ENCODE measurements at regions not wholly inside any gene's neighbourhood (a gene's known extent, or its start where the extent isn't known, plus 50 kb on each side); places are given as distances from the start of the nearest gene placed in this dataset.

GRCh38 chr13:107608736-107609135, 606.6 kb downstream of the LIG4 start:
- Histone ChIP-seq H3K9ac (no peak overlapping the region), H3K79me2 (ENCODE audit: insufficient read depth) (peaks cover 3% of the 10 kb centered on the region; the same call in 1 of the 2 replicates), H3K9me3 (no peaks in the 10 kb centered on the region), H3K27me3 (ENCODE audit: insufficient read depth) (no peaks in the 10 kb centered on the region), H3K4me2 (no peak overlapping the region), H3K9me2 (no peaks in the 10 kb centered on the region), H3K36me3 (replicated peaks in 1 of 2; ENCODE audit: control insufficient read depth in 1 of 2, insufficient read depth in 2 of 2, low read length in 1 of 2) (no peaks in the 10 kb centered on the region), H3K4me1 (ENCODE audit: control insufficient read depth in 1 of 2, insufficient read depth in 2 of 2, low read depth in 1 of 2, low read length in 1 of 2) (no peaks in the 10 kb centered on the region), H2AFZ (ENCODE audit: low read depth) (no peak overlapping the region), H4K20me1 (ENCODE audit: insufficient read depth) (no peaks in the 10 kb centered on the region), H3K27ac (ENCODE audit: low read depth in 2 of 2, low read length in 1 of 2) (no peak overlapping the region), H3F3A (replicated peaks; ENCODE audit: insufficient read depth) (no peaks in the 10 kb centered on the region), H3K4me3 (ENCODE audit: low read depth in 2 of 2, low read length in 1 of 2) (no peak overlapping the region)
- no peak for TF ChIP-seq EP300 (IDR thresholded peaks at IDR 0.05; ENCODE audit: borderline replicate concordance in 1 of 2, low read depth in 1 of 2, low read length in 1 of 2)
- TF ChIP-seq NFIC (IDR thresholded peaks at IDR 0.05; ENCODE audit: borderline replicate concordance): no peak
- TF ChIP-seq MAX (IDR thresholded peaks at IDR 0.05; ENCODE audit: low read depth): no peak
- no peak for TF ChIP-seq MXI1 (IDR thresholded peaks at IDR 0.05; ENCODE audit: low read depth, low read length)
- no peak for TF ChIP-seq EZH2phosphoT487 (IDR thresholded peaks at IDR 0.05; ENCODE audit: borderline replicate concordance, low read depth)
- no peak for TF ChIP-seq GABPA (IDR thresholded peaks at IDR 0.05; ENCODE audit: low read depth)
- TF ChIP-seq ZBTB33 (IDR thresholded peaks at IDR 0.05; ENCODE audit: borderline replicate concordance, low read depth): no peak
- no peak for TF ChIP-seq REST (IDR thresholded peaks at IDR 0.05; ENCODE audit: low read depth, low read length)
- TF ChIP-seq NRF1 (IDR thresholded peaks at IDR 0.05; ENCODE audit: low read depth, low read length): no peak
- TF ChIP-seq TCF12 (IDR thresholded peaks at IDR 0.05): no peak
- TF ChIP-seq USF1 (IDR thresholded peaks at IDR 0.05; ENCODE audit: borderline replicate concordance, low read depth): no peak
- no peak for TF ChIP-seq RCOR1 (IDR thresholded peaks at IDR 0.05; ENCODE audit: low read length)
- no peak for TF ChIP-seq SIN3A (IDR thresholded peaks at IDR 0.05; ENCODE audit: borderline replicate concordance, low read depth, low read length)
- TF ChIP-seq CHD2 (IDR thresholded peaks at IDR 0.05; ENCODE audit: low read length, partially characterized antibody): no peak
- TF ChIP-seq GATA2 (CRISPR knock-in tag; IDR thresholded peaks at IDR 0.05): no peak
- TF ChIP-seq TEAD4 (IDR thresholded peaks at IDR 0.05; ENCODE audit: borderline replicate concordance, insufficient read depth): no peak
- 97% methylated on average over 9 of the region's 9 CpGs for WGBS (ENCODE audit: low lambda C conversion rate)
- ChIA-PET POLR2A (no interaction called here), CTCF (interaction anchor here (0.7 kb wide), 1 partner anchor 292 kb away, joined by 3 read pairs; no protein-coding TSS in a partner anchor)
- DNase-seq: no peak
